ENCODE measurements at regions not wholly inside any gene's neighbourhood (a gene's known extent, or its start where the extent isn't known, plus 50 kb on each side); places are given as distances from the start of the nearest gene placed in this dataset.

DNA sequence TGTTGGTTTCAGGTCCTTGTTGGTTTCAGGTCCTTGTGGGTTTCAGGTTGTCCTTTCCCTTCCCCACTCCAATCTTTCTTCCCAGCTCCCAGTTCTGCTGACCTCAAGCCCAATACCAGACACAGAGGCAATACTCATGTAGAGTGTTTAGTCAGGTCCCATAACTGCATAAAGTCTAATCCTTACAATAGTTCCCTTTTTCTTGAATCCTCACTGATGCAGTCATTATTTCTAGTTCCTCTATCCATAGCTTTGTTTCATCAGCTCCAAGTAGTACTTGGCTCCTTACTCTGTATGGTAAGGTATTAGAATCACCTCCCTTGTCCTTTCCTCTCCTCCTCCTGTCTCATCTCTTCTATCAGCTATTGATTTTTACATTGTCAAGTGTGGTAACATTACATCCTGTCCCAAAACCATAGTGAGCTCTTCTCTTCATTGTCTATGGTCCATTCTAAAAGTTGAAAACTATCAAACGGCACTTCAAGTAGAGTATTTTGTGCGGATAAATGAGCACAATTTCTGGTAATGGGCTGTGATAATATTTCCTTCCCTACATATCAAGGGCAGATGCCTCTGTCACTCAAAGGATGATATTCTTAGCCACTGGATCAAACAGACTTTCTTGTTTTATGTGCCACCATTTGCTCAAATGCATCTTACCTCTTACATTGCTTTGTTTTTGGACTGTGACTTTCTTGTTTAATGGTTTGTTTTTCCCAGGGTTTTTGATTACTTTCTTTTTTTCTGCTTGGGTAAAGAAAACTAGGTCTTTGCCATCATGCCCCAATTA, 57.2 kb upstream of the JDP2 start:
- H3K9me3 ChIP-seq = no peaks in the 10 kb centered on the region
- TF ChIP-seq, protein P1, sequence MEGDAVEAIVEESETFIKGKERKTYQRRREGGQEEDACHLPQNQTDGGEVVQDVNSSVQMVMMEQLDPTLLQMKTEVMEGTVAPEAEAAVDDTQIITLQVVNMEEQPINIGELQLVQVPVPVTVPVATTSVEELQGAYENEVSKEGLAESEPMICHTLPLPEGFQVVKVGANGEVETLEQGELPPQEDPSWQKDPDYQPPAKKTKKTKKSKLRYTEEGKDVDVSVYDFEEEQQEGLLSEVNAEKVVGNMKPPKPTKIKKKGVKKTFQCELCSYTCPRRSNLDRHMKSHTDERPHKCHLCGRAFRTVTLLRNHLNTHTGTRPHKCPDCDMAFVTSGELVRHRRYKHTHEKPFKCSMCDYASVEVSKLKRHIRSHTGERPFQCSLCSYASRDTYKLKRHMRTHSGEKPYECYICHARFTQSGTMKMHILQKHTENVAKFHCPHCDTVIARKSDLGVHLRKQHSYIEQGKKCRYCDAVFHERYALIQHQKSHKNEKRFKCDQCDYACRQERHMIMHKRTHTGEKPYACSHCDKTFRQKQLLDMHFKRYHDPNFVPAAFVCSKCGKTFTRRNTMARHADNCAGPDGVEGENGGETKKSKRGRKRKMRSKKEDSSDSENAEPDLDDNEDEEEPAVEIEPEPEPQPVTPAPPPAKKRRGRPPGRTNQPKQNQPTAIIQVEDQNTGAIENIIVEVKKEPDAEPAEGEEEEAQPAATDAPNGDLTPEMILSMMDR (IDR thresholded peaks at IDR 0.05) = no peak
- no peak for TF ChIP-seq POLR2A (IDR thresholded peaks at IDR 0.05)
- H3K36me3 ChIP-seq = no peaks in the 10 kb centered on the region
- no peaks in the 10 kb centered on the region for H3K4me1 ChIP-seq
- no peak overlapping the region for H3K4me3 ChIP-seq
- no peaks in the 10 kb centered on the region for H3K27me3 ChIP-seq
- no peak overlapping the region for H3K27ac ChIP-seq
- no peak for DNase-seq

DNA sequence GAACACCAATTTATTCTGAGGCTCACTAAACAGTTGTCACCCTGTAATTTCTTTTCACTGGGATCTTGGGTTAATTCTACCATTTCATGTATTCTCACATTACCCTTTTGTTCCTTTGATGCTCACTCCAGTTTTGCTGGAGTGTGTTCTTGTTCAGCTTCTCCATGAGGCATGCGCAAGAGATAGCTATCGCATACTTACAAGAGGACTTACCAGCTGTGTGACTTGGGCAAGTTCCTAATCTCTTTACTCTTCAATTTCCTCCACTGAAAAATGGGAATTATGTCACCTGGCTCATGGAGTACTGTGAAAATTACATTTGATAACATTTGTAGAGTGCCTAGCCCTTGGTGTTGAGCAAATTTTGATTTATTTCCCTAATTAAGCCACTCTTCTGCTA, 56.5 kb upstream of the JDP2 start:
- DNase-seq = no peak
- Histone ChIP-seq H3K36me3 (no peaks in the 10 kb centered on the region), H3K27ac (no peak overlapping the region), H3K9me3 (no peaks in the 10 kb centered on the region), H3K4me1 (no peaks in the 10 kb centered on the region), H3K27me3 (no peaks in the 10 kb centered on the region), H3K4me3 (no peak overlapping the region)
- no peak for TF ChIP-seq POLR2A (IDR thresholded peaks at IDR 0.05)
- TF ChIP-seq, protein P1 (IDR thresholded peaks at IDR 0.05) = no peak

DNA sequence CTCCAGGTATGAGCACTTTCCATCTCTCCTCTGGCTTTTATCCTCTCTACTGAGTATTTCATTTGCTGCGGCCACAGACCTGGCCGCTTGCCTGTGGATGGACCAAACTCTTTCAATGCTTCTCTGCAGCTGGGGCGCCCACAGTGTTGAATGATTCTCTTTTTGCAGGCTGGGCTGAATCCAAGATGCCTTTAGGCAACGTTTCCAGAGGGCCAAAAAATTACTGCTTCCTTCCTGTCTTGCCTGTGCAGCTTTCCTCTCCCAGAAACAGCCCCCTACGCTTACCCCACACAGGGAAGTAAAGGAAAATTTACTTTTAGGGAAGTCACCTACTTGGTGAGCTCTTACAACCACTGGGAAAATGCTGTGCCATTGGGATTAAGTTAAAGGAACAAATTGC, 55.6 kb upstream of the JDP2 start:
- no peak for TF ChIP-seq POLR2A (IDR thresholded peaks at IDR 0.05)
- TF ChIP-seq, protein P1 (IDR thresholded peaks at IDR 0.05) = no peak
- Histone ChIP-seq H3K36me3 (no peaks in the 10 kb centered on the region), H3K27ac (no peak overlapping the region), H3K4me1 (no peaks in the 10 kb centered on the region), H3K4me3 (no peak overlapping the region), H3K27me3 (no peaks in the 10 kb centered on the region), H3K9me3 (no peaks in the 10 kb centered on the region)
- DNase-seq = no peak

DNA sequence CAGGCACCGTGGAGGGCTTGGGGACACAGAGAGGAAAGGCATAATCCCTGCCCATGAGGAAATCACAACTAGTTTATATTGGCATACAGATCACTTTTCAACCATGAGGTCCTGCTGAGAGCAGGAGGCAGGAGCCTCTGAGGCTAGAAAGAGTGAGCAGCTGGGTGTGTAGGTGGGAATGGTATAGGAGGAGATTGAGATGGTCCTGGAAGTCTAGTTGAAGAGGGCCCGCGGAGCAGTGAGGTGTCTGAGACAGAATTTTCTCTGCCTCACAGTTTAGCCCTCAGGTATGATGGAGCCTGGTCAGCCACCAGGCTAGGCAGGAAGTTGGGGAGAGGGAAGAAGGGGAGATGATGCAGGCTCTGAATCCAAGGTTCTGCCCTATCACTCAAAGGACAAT, 54.7 kb upstream of the JDP2 start:
- Histone ChIP-seq H3K4me3 (no peak overlapping the region), H3K27me3 (no peaks in the 10 kb centered on the region), H3K4me1 (no peaks in the 10 kb centered on the region), H3K27ac (no peak overlapping the region), H3K9me3 (no peaks in the 10 kb centered on the region), H3K36me3 (no peaks in the 10 kb centered on the region)
- no peak for DNase-seq
- TF ChIP-seq, protein P1 (IDR thresholded peaks at IDR 0.05) = no peak
- TF ChIP-seq POLR2A (IDR thresholded peaks at IDR 0.05) = no peak

DNA sequence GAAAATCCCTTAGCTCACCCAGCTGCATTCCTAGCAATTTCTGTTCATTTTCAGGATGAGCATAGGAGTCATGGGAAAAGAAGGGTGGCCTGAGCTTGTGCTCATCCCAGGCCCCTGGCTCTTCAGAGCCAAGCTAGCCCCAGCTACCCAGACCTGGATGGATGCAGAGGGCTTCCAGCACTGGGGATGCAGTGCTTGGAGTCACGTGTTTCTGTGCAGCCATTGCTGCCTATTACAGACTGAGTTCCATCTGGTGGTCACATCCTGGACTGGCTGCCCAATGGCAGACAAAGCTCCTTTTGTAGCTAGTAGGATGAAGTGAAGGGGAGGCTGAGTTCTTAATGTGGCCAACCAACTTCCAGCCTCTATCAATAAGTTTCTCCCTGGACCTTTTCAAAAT, 54.2 kb upstream of the JDP2 start:
- Histone ChIP-seq H3K4me1 (no peaks in the 10 kb centered on the region), H3K4me3 (no peak overlapping the region), H3K36me3 (no peaks in the 10 kb centered on the region), H3K9me3 (no peaks in the 10 kb centered on the region), H3K27ac (no peak overlapping the region), H3K27me3 (no peaks in the 10 kb centered on the region)
- DNase-seq = no peak
- TF ChIP-seq, protein P1 (IDR thresholded peaks at IDR 0.05) = no peak
- TF ChIP-seq POLR2A (IDR thresholded peaks at IDR 0.05) = no peak
